ENCODE measurements at regions not wholly inside any gene's neighbourhood (a gene's known extent, or its start where the extent isn't known, plus 50 kb on each side); places are given as distances from the start of the nearest gene placed in this dataset.
"Not testable (repeated sequence)": the region's sequence is repeated elsewhere in the genome, so short reads cannot be mapped to it uniquely, and the experiment has no call there.

- H3K27ac ChIP-seq: no peak overlapping the region
- no peak overlapping the region for H3K4me3 ChIP-seq
- ATAC-seq (no peak), DNase-seq (no peak)
- no peaks in the 10 kb centered on the region for H3K9me3 ChIP-seq
- intact Hi-C loops (cut with DNase I): no loop called here
- no peak for TF ChIP-seq CTCF (IDR thresholded peaks at IDR 0.05)
- TF ChIP-seq POLR2A (IDR thresholded peaks at IDR 0.05): no peak
- no peaks in the 10 kb centered on the region for H3K27me3 ChIP-seq
- H3K36me3 ChIP-seq: no peaks in the 10 kb centered on the region
- H3K4me1 ChIP-seq: peaks cover 0 to 14% (median 0%) of the 10 kb centered on the region in 12 donors
- 92 to 99% (median 99%) methylated on average over 3 of the region's 3 CpGs for WGBS, 4 donors
Observed at GRCh38 chr5:72586788-72587530, 79.7 kb upstream of the ZNF366 start.

- Histone ChIP-seq H3K27ac (no peak overlapping the region), H3K4me1 (peaks cover 0 to 14% (median 0%) of the 10 kb centered on the region in 12 donors), H3K9me3 (peaks cover 0 to 3% (median 0%) of the 10 kb centered on the region in 12 donors), H3K4me3 (no peak overlapping the region), H3K27me3 (no peaks in the 10 kb centered on the region), H3K36me3 (no peaks in the 10 kb centered on the region)
- peak in 1 of 4 donors; percentile 69 for ATAC-seq
- DNase-seq: no peak
- TF ChIP-seq CTCF (IDR thresholded peaks at IDR 0.05) (no peak), POLR2A (IDR thresholded peaks at IDR 0.05) (no peak)
- 68 to 77% (median 72%) methylated on average over 3 of the region's 3 CpGs for WGBS, 4 donors
- intact Hi-C loops (cut with DNase I): no loop called here
Observed at GRCh38 chr5:72584466-72584865, 77.3 kb upstream of the ZNF366 start.

GRCh38 chr5:72579290-72579689 is 72.1 kb upstream of the ZNF366 start:
- DNase-seq; H3K4me3 ChIP-seq; H3K27ac ChIP-seq; H3K4me1 ChIP-seq; ATAC-seq; H3K36me3 ChIP-seq; intact Hi-C loops (cut with DNase I); H3K9me3 ChIP-seq; H3K27me3 ChIP-seq: not testable (repeated sequence)
- 84 to 99% (median 95%) methylated on average over 2 of the region's 2 CpGs for WGBS, 4 donors

- H3K4me1 ChIP-seq: no peaks in the 10 kb centered on the region
- no peak for TF ChIP-seq CTCF (IDR thresholded peaks at IDR 0.05)
- no peak for TF ChIP-seq POLR2A (IDR thresholded peaks at IDR 0.05)
- no peak overlapping the region for H3K4me3 ChIP-seq
- no peak for DNase-seq
- no peak overlapping the region for H3K27ac ChIP-seq
- 83 to 87% (median 85%) methylated on average over 4 of the region's 4 CpGs for WGBS, 4 donors
- no peaks in the 10 kb centered on the region for H3K9me3 ChIP-seq
- no peak for ATAC-seq
- H3K36me3 ChIP-seq: no peaks in the 10 kb centered on the region
- intact Hi-C loops (cut with DNase I): no loop called here
- H3K27me3 ChIP-seq: no peaks in the 10 kb centered on the region
Observed at GRCh38 chr5:72572236-72572765, 65.1 kb upstream of the ZNF366 start.
